DMS153 (cell line): ENCODE measurements at regions not wholly inside any gene's neighbourhood (a gene's known extent, or its start where the extent isn't known, plus 50 kb on each side); places are given as distances from the start of the nearest gene placed in this dataset.
A peak's percentile ranks its signal among the peaks of the same experiment; 100 is the strongest.

Source experiments
- DNase-seq: peaks from one replicate; lab custom pipeline; 2025; lab: John Stamatoyannopoulos, UW

DNA sequence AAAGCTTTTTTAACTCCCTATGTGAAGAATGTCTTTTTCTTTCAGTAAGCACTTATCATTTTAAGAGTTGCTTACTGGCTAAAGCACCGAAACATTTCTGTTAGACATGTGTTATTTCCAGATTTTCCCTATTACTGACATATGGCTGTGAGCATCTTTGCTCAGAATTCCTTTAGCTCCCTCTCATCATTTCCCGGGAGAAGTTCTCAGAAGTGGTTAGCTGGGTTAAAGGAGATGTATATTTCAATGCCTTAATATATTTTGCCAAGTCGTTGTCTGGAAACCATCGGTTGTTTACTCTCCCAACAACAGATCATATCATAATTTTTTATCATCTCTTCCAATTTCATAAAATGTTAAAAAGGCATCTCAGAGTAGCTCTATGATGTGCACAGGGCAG, 396.5 kb downstream of the OCA2 start:
- DNase-seq: no peak

DNA sequence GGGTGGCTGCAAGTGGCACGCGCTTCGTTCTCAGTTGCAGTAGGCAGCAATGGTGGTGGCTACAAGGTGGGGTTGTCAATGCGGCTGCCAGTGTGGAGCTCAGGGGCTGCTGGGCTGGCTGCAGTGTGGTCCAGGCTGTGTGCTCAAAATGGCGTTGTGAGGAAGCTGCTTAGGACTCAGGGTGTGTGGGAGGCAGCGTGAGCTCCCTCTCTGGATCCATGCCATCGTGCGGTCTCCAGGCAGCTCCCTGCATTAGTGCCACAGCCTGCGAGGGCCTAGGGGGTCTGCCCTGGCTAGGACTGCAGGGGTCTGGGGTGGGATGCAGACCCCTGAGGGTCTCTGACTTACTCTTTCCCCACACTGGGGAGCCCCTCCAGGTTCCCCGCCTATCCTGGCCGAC, 397.2 kb downstream of the OCA2 start:
- DNase-seq: no peak

DNA sequence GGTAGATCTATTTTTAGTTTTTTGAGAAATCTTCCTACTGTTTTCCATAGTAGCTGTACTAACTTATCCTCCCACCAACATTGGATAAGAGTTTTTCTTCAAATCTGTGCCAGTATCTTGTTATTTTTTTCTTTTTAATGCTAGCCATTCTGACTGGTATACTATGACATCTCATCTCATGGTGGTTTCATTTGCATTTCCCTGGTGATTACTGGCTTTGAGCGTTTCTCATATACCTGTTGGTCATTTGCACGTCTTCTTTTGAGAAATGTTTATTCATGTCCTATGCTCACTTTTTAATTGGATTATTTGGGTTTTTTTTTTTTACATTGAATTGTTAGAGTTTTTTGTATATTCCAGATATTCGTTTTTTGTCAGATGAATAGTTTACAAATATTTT, 398.1 kb downstream of the OCA2 start:
- DNase-seq: no peak

GRCh38 chr15:27699699-27700098, 399.4 kb downstream of the OCA2 start:
- no peak for DNase-seq

- DNase-seq: no peak
Observed at GRCh38 chr15:27696530-27696929, 402.6 kb downstream of the OCA2 start.

DNA sequence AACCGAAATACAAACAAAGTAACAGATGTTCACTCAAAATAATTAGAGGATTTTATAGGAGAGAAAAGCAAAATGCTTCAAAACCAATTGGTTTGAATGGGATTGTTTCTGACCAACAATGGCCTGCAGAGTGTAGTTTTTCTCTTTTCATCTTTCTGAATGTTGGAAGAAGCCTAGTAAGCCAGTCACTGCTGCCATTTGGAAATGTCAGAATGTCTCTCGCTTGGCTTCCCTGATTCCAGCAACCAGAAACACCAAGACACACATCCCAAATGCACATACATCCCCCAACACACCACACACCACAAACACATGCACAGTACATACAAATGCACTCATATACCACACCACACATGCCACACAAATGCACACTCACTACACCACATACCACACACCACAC, 403.4 kb downstream of the OCA2 start:
- no peak for DNase-seq

GRCh38 chr15:27694506-27695087, 404.5 kb downstream of the OCA2 start:
- DNase-seq: no peak

DNA sequence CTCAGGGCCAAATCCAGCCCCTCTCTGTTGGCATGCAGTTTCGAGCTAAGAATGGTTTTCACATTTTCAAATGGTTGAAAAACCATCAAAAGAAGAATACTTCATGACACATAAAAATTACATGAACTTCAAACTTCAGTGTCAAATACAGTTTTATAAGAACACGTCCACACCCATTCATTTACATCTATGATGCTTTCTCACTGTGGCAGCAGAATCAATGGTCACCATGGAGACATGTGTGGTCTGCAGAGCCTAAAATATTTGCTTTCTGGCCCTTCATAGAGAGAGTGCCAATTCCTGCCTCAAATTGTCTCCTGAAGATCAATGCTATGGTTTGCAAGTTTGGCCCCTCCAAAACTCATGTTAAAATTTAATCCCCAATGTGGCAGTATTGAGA, 405.8 kb downstream of the OCA2 start:
- no peak for DNase-seq

DNA sequence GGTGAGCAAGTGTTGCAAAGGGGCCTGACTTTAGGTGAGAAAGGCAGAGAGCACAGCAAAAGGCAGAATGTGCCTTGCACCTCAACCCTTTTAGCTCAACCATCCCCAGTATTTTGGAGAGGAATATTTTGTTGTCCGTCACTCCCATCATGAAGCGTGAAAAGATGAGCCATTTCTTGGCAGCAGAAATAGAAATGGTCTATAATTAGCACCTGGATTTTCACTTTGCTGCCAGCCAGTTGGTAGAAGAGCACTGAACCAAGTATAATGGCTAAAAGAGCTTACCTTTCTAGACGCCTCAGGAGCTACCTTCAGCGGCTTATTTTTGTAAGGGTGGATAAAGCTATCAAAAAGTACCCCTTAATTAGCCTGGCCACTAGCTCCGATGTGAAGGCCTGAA, 406.7 kb downstream of the OCA2 start:
- no peak for DNase-seq

GRCh38 chr15:27690290-27690689, 408.8 kb downstream of the OCA2 start:
- DNase-seq: no peak

DNA sequence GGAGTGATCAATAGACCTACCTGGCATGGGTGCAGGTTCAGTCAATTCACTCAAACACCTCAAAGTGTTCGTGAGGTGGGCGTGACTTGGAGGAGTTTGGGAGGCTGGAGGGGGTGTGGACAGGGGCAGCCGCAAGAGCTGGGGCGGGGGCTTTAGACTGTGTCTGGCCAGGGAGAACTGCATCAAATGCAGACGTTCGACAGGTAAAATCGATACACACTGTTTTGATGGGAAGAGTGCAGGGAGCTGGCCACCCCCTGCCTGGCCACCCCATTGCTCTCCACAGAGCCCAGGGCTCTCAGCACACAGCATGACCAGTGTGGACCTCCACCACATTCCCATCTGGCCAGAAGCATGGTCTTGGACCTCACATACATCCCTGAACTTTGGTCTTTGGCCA, 412.1 kb downstream of the OCA2 start:
- no peak for DNase-seq

DNA sequence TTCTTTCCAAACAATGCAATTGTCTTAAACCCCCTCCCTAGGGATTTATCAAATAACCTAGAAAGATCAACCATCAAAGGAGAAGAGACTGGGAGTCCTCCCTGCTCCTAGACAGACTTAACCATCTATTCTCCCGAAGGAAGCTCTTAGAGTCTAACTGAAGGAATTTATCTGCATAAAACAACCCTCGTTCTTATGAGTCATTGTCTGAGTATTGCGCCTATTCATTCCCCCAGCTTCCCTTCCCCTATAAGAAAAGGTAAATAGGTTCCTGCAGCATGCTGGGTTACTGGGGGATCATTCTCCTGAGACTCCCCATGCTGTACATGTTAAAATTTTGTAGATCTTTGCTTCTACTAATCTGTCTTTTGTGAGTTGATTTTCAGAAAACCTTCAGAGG, 412.7 kb downstream of the OCA2 start:
- DNase-seq: no peak

DNA sequence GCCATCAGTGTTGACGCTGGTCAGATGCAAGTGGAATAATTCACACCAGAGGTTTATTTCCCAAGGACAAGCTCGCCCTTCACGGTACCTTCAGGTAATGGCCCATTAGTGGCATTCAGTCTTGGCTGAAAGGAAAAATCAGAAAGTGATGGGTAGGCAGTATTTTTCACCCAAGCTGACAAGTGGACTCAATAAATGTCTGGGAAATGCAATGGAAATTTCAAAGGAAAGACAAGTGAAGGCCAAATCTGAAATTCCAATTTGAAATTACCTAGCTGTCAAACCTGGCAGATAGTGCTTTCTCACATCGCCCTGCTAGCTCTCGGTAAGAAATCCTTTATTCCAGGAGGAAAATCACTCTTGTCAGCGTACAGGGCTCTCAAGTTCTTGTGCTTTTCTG, 413.5 kb downstream of the OCA2 start:
- no peak for DNase-seq

GRCh38 chr15:27683121-27683520, 416.0 kb downstream of the OCA2 start:
- DNase-seq: no peak

DNA sequence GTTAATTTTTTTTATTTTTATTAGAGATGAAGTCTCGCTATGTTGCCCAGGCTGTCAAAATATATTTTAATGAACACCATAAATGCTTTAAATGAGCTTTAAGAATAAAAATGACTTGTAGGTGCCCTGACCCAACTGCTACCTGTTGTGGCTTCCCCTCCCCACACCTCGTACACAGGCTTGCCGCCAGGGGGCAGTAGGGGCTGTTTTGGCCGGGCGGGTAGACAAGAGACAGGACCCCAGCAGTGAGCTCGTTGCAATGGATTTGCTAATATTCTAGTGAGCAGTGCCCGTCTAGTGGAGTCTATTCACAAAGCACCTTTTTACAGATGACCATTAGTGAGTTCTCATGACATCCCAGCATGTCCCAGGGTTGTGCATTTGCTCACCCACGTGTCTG, 418.1 kb downstream of the OCA2 start:
- DNase-seq: no peak

- peak; percentile 89 for DNase-seq
Observed at GRCh38 chr15:27679731-27680471, 419.2 kb downstream of the OCA2 start.

DNA sequence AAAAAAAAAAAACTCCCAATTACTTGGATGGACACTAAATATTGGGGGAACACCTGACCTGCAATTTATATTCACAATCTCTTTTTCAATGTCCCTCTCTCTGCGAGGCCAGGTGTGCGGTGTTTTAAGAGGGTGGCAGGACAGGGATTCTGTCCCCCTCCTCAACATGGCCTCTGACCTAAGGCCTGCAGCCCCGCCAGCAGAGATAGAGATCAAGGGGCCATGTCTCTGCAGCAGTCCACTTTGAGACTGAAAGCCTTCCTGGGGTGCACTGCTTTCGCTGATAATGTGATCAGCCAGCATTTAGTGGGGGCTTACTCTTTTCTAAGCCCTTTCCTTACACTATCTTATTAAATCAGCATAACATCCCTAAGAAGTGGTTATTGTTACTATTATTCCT, 419.9 kb downstream of the OCA2 start:
- DNase-seq: no peak

GRCh38 chr15:27677951-27678350, 421.2 kb downstream of the OCA2 start:
- DNase-seq: no peak

- DNase-seq: no peak
Observed at GRCh38 chr15:27676647-27677046, 422.5 kb downstream of the OCA2 start.

DNA sequence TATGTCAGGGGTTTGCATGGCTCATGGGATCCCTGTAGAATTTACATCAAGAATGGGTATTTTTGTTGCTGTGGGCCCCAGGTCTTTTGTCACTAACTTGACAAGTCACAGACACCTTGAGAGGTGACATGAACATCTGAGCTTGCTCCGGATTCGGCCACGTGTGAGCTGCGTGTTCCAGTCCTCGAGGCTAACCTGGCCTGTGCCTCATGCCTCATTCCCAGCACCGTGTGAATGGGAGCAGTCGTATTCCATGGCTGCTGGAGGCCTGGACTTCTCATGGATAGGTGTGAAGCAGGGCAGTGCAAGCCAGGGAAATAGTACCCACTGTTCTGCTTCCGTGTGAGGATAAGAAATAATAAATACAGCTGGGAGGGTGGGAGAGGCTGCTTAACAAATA, 423.5 kb downstream of the OCA2 start:
- no peak for DNase-seq

- DNase-seq: no peak
Observed at GRCh38 chr15:27674826-27675225, 424.3 kb downstream of the OCA2 start.

DNA sequence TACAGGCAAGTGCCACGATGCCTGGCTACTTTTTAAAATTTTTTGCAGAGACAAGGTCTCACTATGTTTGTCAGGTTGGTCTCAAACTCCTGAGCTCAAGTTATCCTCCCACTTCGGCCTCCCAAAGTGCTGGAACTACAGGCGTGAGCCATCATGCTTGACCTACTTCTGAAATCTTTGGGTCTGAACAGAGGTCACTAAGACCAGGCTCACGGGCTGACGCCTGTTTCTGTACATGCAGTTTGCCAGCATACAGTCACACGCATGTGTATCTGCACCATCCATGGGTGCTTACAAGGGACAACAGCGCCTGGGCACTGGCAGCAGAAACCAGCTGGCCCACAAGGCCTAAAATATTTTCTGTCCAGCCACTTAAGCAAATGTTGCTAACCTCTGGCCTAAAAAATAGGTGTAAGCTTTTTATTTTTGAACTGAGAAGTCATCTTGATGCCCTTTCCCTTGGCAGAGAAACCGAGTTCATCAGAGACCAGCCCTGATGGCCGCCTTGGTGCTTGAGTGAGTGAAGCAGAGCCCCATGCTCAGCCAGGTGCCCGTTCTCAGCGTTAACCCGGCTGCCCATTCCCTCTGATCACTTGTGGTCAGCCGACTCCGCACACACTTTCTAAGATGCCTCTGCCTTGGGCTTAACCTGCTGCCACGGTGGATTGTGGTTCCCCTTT, 425.2 kb downstream of the OCA2 start:
- DNase-seq: no peak

GRCh38 chr15:27672537-27672936, 426.6 kb downstream of the OCA2 start:
- DNase-seq: no peak
